Breast epithelium (tissue), 4 donors: ENCODE measurements at regions not wholly inside any gene's neighbourhood (a gene's known extent, or its start where the extent isn't known, plus 50 kb on each side); places are given as distances from the start of the nearest gene placed in this dataset.

ENCODE experiments used
- DNase-seq, 2 donors: peaks; one replicate each; pipeline ENCODE4 v3.0.0-alpha.2; 2019; ENCODE audit warnings: low spot score in 2 of 2
- H3K27ac ChIP-seq, 2 donors: fragments of 200-600 bp; sonication (generic) in 1 of 2; one replicate each; pipeline ENCODE4 v1.5.1; 2016 to 2019; ENCODE audit warnings: mild to moderate bottlenecking in 1 of 2
- H3K27me3 ChIP-seq, 2 donors: fragments of 200-600 bp; sonication (generic) in 1 of 2; one replicate each; pipeline versions ENCODE4 v1.5.1 to v1.6.0; 2017 to 2019; ENCODE audit warnings: control low read depth in 1 of 2, mild to moderate bottlenecking in 1 of 2
- H3K36me3 ChIP-seq: fragments of 200-600 bp; one replicate; pipeline ENCODE4 v1.5.1; 2019
- H3K4me1 ChIP-seq, 2 donors: fragments of 200-600 bp; sonication (generic); one replicate each; pipeline ENCODE4 v1.5.1; 2016 to 2019; ENCODE audit warnings: control low read depth in 1 of 2
- H3K4me3 ChIP-seq, 3 donors: fragments of 200-600 bp; sonication (generic); 1 replicate in 2 of 3; 2 replicates in 1 of 3; pipeline ENCODE4 v1.5.1; 2016 to 2019; ENCODE audit warnings: mild to moderate bottlenecking in 3 of 3, moderate library complexity in 2 of 3
- H3K9me3 ChIP-seq, 2 donors: fragments of 200-600 bp; sonication (generic) in 1 of 2; one replicate each; pipeline ENCODE4 v1.5.1; 2016 to 2019; ENCODE audit warnings: control low read depth in 1 of 2
- POLR2A ChIP-seq: fragments of 450-650 bp; IDR thresholded peaks from one replicate; pipeline ENCODE4 v1.6.1; 2016; ENCODE audit warnings: antibody characterized with exemption, mild to moderate bottlenecking, moderate library complexity
- POLR2AphosphoS5 ChIP-seq, 3 donors: sonication (generic); formaldehyde crosslinking; IDR thresholded peaks; one replicate each; pipeline ENCODE4 v1.6.1; 2017; ENCODE audit warnings: antibody characterized with exemption in 3 of 3
- intact Hi-C: fragments of 100-400 bp; cut with DNase I; formaldehyde crosslinking; loops from one replicate; pipeline ENCODE4 v1.15.1; 2023; ENCODE audit warnings: low total_unique reads
- TF ChIP-seq, protein P1 (sequence below), 3 donors: fragments of 450-650 bp; IDR thresholded peaks; one replicate each; pipeline ENCODE4 v1.5.1; 2016 to 2017; ENCODE audit warnings: antibody characterized with exemption in 3 of 3, mild to moderate bottlenecking in 3 of 3, moderate library complexity in 3 of 3

DNA sequence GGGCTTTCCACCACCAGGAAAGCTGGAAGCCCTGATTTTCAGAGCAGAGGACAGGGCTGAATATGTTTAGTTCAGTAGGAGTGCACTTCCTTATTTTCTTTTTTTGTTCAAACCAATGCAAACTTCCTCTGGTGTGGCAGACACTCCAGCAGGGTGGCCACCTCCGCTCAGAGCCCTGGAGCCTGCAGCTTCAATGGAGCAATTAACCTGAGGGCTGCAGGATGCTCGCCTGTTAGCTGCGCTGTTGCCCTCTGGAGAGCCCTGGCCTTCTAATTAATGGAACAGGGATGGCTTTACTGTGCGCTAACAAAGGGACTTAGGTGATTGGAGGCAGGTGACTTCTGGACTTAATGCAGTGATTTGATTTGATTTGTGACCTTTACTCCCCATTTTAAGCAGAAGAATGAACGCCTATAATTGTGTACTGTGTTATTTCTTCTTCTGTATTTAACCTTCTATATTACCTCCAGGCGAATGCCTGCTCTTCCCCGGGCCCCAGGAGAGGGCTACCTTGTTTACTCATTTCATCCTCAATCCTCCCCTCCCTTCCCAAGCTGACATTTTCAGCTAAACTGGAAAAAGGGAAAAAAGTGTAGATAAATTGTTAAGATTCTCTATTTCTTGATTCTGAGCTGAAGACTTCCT lies 123.0 kb upstream of the CTBP2 start:
- no peaks in the 10 kb centered on the region for H3K9me3 ChIP-seq
- H3K36me3 ChIP-seq, result no peaks in the 10 kb centered on the region
- TF ChIP-seq, protein P1, sequence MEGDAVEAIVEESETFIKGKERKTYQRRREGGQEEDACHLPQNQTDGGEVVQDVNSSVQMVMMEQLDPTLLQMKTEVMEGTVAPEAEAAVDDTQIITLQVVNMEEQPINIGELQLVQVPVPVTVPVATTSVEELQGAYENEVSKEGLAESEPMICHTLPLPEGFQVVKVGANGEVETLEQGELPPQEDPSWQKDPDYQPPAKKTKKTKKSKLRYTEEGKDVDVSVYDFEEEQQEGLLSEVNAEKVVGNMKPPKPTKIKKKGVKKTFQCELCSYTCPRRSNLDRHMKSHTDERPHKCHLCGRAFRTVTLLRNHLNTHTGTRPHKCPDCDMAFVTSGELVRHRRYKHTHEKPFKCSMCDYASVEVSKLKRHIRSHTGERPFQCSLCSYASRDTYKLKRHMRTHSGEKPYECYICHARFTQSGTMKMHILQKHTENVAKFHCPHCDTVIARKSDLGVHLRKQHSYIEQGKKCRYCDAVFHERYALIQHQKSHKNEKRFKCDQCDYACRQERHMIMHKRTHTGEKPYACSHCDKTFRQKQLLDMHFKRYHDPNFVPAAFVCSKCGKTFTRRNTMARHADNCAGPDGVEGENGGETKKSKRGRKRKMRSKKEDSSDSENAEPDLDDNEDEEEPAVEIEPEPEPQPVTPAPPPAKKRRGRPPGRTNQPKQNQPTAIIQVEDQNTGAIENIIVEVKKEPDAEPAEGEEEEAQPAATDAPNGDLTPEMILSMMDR (IDR thresholded peaks at IDR 0.05), result no peak
- TF ChIP-seq POLR2A (no peak), POLR2AphosphoS5 (IDR thresholded peaks at IDR 0.05) (no peak)
- H3K27me3 ChIP-seq, result no peaks in the 10 kb centered on the region
- no peak overlapping the region for H3K4me3 ChIP-seq
- H3K27ac ChIP-seq, result no peak overlapping the region
- intact Hi-C loops, result no loop called here
- H3K4me1 ChIP-seq, result no peaks in the 10 kb centered on the region
- no peak for DNase-seq

DNA sequence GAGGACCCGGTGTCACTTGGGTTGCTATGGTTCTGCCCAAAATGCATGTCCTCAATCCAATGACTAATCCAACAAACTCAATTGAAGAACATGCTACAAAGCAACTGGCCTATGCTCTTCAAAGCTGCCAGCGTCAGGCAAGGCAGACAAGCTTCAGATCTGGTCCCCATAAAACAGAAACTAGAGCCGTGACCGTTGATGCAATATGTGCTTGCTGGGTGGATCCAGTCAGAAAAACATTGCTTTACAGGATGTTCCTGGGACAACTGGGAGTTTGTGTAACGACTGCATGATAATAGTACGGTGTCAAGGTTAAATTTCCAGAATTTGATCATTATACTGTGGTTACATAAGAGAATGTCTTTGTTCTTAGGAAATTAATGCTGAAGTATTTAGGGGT lies 120.7 kb upstream of the CTBP2 start:
- Histone ChIP-seq H3K9me3 (no peaks in the 10 kb centered on the region), H3K4me3 (no peak overlapping the region), H3K27me3 (no peaks in the 10 kb centered on the region), H3K4me1 (no peaks in the 10 kb centered on the region), H3K36me3 (no peaks in the 10 kb centered on the region), H3K27ac (no peak overlapping the region)
- intact Hi-C loops, result no loop called here
- TF ChIP-seq POLR2AphosphoS5 (IDR thresholded peaks at IDR 0.05) (no peak), POLR2A (no peak)
- TF ChIP-seq, protein P1 (IDR thresholded peaks at IDR 0.05), result no peak
- no peak for DNase-seq

DNA sequence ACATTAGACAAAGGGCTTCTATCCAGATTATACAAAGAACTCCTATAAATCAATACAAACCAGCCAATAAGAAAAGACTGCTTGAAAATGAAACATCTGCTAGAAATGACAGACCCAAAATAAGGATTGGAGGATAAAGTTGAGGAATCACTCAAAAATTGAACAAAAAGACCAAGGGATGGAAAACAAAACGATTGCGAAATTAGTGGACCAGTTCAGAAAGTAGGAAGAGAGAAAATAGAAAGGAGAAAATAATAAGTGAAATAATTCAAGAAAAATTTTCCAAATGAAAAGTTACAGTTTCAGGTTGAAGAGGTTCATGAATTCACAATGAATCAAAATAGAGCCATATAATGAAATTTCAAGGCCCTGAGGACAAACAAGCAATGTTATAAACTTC lies 115.8 kb upstream of the CTBP2 start:
- H3K4me3 ChIP-seq, result no peak overlapping the region
- H3K4me1 ChIP-seq, result no peaks in the 10 kb centered on the region
- DNase-seq, result no peak
- intact Hi-C loops, result no loop called here
- no peaks in the 10 kb centered on the region for H3K36me3 ChIP-seq
- H3K27ac ChIP-seq, result no peak overlapping the region
- TF ChIP-seq, protein P1 (IDR thresholded peaks at IDR 0.05), result no peak
- TF ChIP-seq POLR2AphosphoS5 (IDR thresholded peaks at IDR 0.05), result no peak
- TF ChIP-seq POLR2A, result no peak
- H3K27me3 ChIP-seq, result no peaks in the 10 kb centered on the region
- H3K9me3 ChIP-seq, result no peaks in the 10 kb centered on the region

DNA sequence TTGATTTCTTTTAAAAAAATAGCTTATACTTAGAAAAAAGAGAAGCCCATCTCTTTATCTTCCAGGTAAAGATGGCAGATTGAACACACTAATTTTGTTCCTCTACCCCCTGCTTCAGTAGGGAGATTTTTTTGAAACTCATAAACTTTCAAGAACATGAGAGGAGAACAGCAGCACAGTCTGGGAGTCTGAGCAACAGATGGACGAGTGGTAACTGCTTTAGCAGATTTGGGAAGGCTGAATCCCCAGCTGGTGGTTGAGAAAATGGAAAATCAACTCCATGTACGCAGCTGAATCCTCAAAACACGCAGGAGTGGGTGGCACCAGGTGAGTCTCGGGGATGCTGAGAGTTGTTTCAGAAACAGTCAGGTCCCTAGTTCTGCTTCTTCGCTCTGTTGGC lies 114.6 kb upstream of the CTBP2 start:
- H3K27ac ChIP-seq, result no peak overlapping the region
- no peaks in the 10 kb centered on the region for H3K36me3 ChIP-seq
- no peaks in the 10 kb centered on the region for H3K27me3 ChIP-seq
- H3K9me3 ChIP-seq, result no peaks in the 10 kb centered on the region
- H3K4me3 ChIP-seq, result no peak overlapping the region
- TF ChIP-seq POLR2A, result no peak
- TF ChIP-seq, protein P1 (IDR thresholded peaks at IDR 0.05), result no peak
- TF ChIP-seq POLR2AphosphoS5 (IDR thresholded peaks at IDR 0.05), result no peak
- H3K4me1 ChIP-seq, result no peaks in the 10 kb centered on the region
- intact Hi-C loops, result loop anchor here (5.0 kb wide), 1 partner anchor 493 kb away; no protein-coding TSS in a partner anchor
- no peak for DNase-seq

DNA sequence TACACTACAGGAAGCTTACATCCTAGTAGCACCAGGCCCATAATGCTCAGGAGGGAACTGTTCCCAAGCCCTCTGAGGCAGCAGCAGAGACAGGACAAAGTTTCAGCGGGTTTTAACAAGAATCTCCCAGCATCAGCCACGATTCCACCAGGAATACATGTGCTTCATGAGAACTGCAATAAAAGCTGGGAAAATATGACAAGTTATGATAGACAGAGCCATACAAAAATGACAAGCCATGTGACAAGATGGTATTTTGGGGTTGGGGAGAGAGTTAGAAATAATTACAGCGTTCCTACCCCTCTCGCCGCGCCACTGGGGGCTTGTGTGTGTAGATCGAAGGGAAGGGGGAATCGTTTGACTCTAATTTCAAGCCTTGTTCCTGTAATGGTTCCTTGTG lies 112.7 kb upstream of the CTBP2 start:
- no peaks in the 10 kb centered on the region for H3K4me1 ChIP-seq
- no peak overlapping the region for H3K27ac ChIP-seq
- H3K9me3 ChIP-seq, result no peaks in the 10 kb centered on the region
- H3K36me3 ChIP-seq, result no peaks in the 10 kb centered on the region
- H3K27me3 ChIP-seq, result no peaks in the 10 kb centered on the region
- DNase-seq, result no peak
- H3K4me3 ChIP-seq, result no peak overlapping the region
- TF ChIP-seq POLR2A, result no peak
- TF ChIP-seq, protein P1 (IDR thresholded peaks at IDR 0.05), result no peak
- no peak for TF ChIP-seq POLR2AphosphoS5 (IDR thresholded peaks at IDR 0.05)
- intact Hi-C loops, result loop anchor here (5.0 kb wide), 1 partner anchor 491 kb away; no protein-coding TSS in a partner anchor
